ENCODE measurements at regions not wholly inside any gene's neighbourhood (a gene's known extent, or its start where the extent isn't known, plus 50 kb on each side); places are given as distances from the start of the nearest gene placed in this dataset.
A peak's percentile ranks its signal among the peaks of the same experiment; 100 is the strongest.

DNA sequence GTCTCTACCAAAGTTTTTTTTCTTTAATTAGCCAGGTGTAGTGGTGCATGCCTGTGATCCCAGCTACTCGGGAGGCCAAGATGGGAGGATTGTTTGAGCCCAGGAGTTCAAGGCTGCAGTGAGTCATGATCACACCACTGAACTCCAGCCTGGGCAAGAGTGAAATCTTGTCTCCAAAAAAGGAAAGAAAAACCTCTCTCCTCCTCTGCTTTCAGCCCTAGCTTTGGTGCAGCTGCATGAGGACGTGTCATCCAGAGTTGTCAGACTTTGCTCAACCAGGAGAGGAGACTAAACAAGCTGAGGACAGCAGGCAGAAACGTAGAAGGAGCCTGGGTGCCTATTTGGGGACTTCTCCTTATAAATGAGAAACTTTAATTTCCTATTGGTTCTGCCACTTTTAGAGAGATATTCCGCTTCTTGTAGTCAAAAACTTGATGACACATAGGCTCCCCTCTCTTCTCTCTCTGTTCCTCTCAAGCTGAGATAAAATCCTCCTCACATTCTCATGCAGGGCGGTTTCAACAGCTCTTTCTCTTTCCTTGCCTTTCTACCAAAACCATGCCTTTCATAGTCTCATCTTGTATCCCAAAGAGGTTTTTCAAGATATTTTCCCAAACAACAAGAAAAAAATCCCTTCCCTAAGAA is 205.4 kb downstream of the ARHGAP12 start:
- Histone ChIP-seq H3K4me3 (no peak overlapping the region), H3K27me3 (no peaks in the 10 kb centered on the region), H3K36me3 (no peaks in the 10 kb centered on the region), H3K27ac (no peak overlapping the region), H3K9me3 (peaks cover 0 to 5% (median 0%) of the 10 kb centered on the region in 3 donors), H3K4me1 (no peaks in the 10 kb centered on the region)
- TF ChIP-seq POLR2A (IDR thresholded peaks at IDR 0.05), result no peak
- no peak for TF ChIP-seq POLR2AphosphoS5 (IDR thresholded peaks at IDR 0.05)
- TF ChIP-seq, protein P1, sequence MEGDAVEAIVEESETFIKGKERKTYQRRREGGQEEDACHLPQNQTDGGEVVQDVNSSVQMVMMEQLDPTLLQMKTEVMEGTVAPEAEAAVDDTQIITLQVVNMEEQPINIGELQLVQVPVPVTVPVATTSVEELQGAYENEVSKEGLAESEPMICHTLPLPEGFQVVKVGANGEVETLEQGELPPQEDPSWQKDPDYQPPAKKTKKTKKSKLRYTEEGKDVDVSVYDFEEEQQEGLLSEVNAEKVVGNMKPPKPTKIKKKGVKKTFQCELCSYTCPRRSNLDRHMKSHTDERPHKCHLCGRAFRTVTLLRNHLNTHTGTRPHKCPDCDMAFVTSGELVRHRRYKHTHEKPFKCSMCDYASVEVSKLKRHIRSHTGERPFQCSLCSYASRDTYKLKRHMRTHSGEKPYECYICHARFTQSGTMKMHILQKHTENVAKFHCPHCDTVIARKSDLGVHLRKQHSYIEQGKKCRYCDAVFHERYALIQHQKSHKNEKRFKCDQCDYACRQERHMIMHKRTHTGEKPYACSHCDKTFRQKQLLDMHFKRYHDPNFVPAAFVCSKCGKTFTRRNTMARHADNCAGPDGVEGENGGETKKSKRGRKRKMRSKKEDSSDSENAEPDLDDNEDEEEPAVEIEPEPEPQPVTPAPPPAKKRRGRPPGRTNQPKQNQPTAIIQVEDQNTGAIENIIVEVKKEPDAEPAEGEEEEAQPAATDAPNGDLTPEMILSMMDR (IDR thresholded peaks at IDR 0.05), result no peak
- no peak for TF ChIP-seq EP300 (IDR thresholded peaks at IDR 0.05)
- ATAC-seq, result no peak
- WGBS, 2 donors (ENCODE audit: low coverage in 1 of 2), result 45 to 70% methylated on average over 2 to 4 of the region's 5 CpGs

DNA sequence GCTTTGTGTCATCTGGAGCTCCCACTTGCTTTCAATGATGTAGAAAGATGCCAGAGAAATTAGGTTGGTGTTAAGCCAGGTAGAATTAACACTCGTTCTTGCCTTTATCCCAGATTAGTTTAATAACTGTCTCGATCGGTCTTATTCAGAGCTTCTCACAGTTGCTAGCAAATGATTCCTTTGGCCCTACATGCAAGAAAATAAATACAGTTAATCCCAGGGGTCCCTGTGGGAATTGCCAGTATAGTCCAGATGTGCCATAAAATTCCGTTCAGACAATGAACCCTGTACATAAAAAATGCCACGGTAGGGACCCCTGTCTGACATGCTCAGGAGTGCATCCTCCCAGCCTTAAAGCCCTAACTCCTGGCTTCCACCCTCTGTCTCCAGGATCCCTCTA is 207.5 kb downstream of the ARHGAP12 start:
- WGBS, 2 donors (ENCODE audit: low coverage in 1 of 2), result 64 to 90% methylated on average over 4 of the region's 5 CpGs
- TF ChIP-seq POLR2AphosphoS5 (IDR thresholded peaks at IDR 0.05) (no peak), EP300 (IDR thresholded peaks at IDR 0.05) (no peak), POLR2A (IDR thresholded peaks at IDR 0.05) (no peak)
- TF ChIP-seq, protein P1 (IDR thresholded peaks at IDR 0.05), result no peak
- Histone ChIP-seq H3K27me3 (no peaks in the 10 kb centered on the region), H3K9me3 (no peaks in the 10 kb centered on the region), H3K4me3 (no peak overlapping the region), H3K4me1 (no peaks in the 10 kb centered on the region), H3K36me3 (no peaks in the 10 kb centered on the region), H3K27ac (no peak overlapping the region)
- no peak for ATAC-seq

DNA sequence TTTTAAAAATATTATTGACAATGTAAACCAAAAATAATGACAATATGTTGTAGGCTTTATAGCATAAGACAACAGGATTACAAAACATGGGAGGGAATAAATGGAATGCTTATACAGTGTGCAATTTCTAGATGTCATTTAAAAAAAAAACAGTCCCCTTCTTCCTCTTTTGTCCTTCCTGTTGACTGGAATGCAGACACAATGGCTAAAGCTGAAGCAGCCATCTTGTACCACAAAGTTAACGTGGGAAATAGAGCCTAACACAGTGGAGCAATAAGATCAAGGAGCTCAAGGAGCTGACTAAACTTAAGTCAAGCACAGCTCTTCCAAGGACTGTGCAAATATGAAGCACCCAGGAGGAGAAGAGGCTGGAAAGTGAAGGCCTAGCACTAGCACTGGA is 208.1 kb downstream of the ARHGAP12 start:
- TF ChIP-seq, protein P1 (IDR thresholded peaks at IDR 0.05), result no peak
- TF ChIP-seq EP300 (IDR thresholded peaks at IDR 0.05), result no peak
- no peak for TF ChIP-seq POLR2A (IDR thresholded peaks at IDR 0.05)
- no peak for TF ChIP-seq POLR2AphosphoS5 (IDR thresholded peaks at IDR 0.05)
- no peaks in the 10 kb centered on the region for H3K9me3 ChIP-seq
- no peak overlapping the region for H3K4me3 ChIP-seq
- H3K27me3 ChIP-seq, result no peaks in the 10 kb centered on the region
- no peaks in the 10 kb centered on the region for H3K4me1 ChIP-seq
- no peak overlapping the region for H3K27ac ChIP-seq
- 67 to 75% methylated on average over 1 of the region's 1 CpG for WGBS, 2 donors (ENCODE audit: low coverage in 1 of 2)
- H3K36me3 ChIP-seq, result no peaks in the 10 kb centered on the region
- no peak for ATAC-seq

DNA sequence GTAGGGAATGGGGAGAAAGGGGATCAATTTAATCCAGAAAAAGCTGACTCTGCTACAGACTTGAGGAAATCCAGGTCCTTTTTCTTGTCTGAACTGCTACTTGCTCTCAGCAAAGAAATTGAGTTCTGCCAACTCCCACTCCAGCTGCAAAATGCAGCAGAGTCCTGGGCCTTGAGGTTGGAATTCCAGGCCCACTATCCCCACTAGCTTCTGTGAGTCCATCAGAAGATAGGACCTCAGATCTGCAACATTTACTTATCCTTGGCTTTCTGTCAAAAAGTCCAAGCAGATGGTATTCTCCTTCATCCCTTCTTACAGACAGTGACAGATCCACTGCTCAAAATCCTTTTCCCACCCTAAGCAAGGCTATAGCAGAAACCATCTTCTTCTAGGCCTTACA is 219.2 kb downstream of the ARHGAP12 start:
- no peak for ATAC-seq
- Histone ChIP-seq H3K4me1 (peaks cover 2 to 46% (median 18%) of the 10 kb centered on the region in 3 donors), H3K27me3 (no peaks in the 10 kb centered on the region), H3K4me3 (no peak overlapping the region), H3K9me3 (peaks cover 0 to 28% (median 0%) of the 10 kb centered on the region in 3 donors), H3K36me3 (no peaks in the 10 kb centered on the region), H3K27ac (peak overlapping the region in 1 of 4 donors; percentile 83)
- TF ChIP-seq POLR2A (IDR thresholded peaks at IDR 0.05) (no peak), POLR2AphosphoS5 (IDR thresholded peaks at IDR 0.05) (no peak), EP300 (IDR thresholded peaks at IDR 0.05) (no peak)
- TF ChIP-seq, protein P1 (IDR thresholded peaks at IDR 0.05), result no peak

DNA sequence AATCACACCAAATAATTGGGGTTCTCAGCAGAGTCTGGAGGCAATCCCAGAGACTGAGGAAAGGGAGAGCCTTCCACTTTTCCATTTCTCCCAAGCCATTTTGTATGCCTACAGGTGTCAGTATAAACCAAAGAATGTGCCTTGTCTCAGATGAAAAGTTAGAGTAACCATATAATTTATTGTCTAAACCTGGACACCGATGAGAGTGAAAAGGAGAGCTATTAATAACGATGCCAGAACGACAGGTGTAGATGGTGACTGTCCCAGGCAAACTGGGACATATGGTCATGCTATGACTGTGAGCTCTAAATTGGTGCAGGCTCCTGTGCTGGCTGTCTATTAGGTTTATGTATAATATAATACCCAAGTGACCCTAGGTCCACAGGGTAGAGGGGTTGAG is 219.6 kb downstream of the ARHGAP12 start:
- 20 to 40% methylated on average over 1 to 3 of the region's 3 CpGs for WGBS, 2 donors (ENCODE audit: low coverage in 1 of 2)
- H3K27me3 ChIP-seq, result no peaks in the 10 kb centered on the region
- ATAC-seq, result no peak
- H3K27ac ChIP-seq, result peak overlapping the region in 3 of 4 donors; percentile 78 to 83 (median 82)
- peaks cover 0 to 28% (median 0%) of the 10 kb centered on the region in 3 donors for H3K9me3 ChIP-seq
- H3K4me3 ChIP-seq, result no peak overlapping the region
- TF ChIP-seq, protein P1 (IDR thresholded peaks at IDR 0.05), result peak in 1 of 4 experiments; percentile 42
- no peak for TF ChIP-seq EP300 (IDR thresholded peaks at IDR 0.05)
- TF ChIP-seq POLR2A (IDR thresholded peaks at IDR 0.05), result no peak
- no peak for TF ChIP-seq POLR2AphosphoS5 (IDR thresholded peaks at IDR 0.05)
- H3K4me1 ChIP-seq, result peaks cover 2 to 51% (median 18%) of the 10 kb centered on the region in 3 donors
- no peaks in the 10 kb centered on the region for H3K36me3 ChIP-seq

Data from gastroesophageal sphincter (tissue), 4 donors.